Stimulated activated CD8-positive, alpha-beta memory T cell treated with anti-CD3 and anti-CD28 coated beads, Interleukin-2, amount 100 ng/mL, for 1 hour (primary cell): ENCODE measurements at regions not wholly inside any gene's neighbourhood (a gene's known extent, or its start where the extent isn't known, plus 50 kb on each side); places are given as distances from the start of the nearest gene placed in this dataset.
"Not testable (repeated sequence)": the region's sequence is repeated elsewhere in the genome, so short reads cannot be mapped to it uniquely, and the experiment has no call there.

Experiments
- DNase-seq, 2 donors: peaks; one replicate each; pipeline ENCODE4 v3.0.0-alpha.2; 2020; ENCODE audit warnings: low read depth in 2 of 2

- no peak for DNase-seq
Observed at GRCh38 chr9:78963911-78964310, 607.9 kb upstream of the TLE4 start.

DNA sequence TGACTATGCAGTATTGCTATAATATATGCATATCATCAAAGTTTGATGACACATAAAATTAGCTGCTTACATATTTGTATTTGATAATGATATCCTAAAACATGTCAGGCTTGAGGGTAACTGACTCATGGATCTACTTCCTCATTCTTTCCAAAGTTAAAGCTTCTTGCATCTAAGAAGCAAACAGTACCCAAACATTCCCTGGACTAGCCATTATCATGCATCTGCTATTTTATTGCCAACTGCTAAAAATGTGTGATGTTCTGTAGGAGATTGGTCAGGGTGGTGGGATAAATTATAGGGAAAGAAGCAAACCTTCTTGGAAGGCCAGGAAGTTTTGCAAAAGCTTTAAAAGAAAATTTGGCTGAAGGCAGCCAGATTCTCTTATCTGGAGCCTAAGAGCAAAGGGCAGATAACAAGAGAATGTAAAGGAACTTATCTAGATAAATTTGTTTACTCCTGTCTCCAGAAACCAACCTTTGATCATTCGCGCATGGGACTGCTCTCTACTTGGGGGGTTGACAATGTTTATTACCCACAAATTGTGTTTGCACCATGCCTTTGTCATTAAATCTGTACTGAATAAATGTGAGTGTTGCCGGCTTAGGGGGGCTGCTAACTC lies 604.1 kb upstream of the TLE4 start:
- no peak for DNase-seq

- no peak for DNase-seq
Observed at GRCh38 chr9:78970375-78970774, 601.4 kb upstream of the TLE4 start.

- DNase-seq = no peak
Observed at GRCh38 chr9:78971540-78971939, 600.2 kb upstream of the TLE4 start.

- no peak for DNase-seq
Observed at GRCh38 chr9:78972303-78972999, 599.3 kb upstream of the TLE4 start.

GRCh38 chr9:78973907-78974306 lies 597.9 kb upstream of the TLE4 start:
- DNase-seq = no peak

GRCh38 chr9:78982849-78983248 lies 588.9 kb upstream of the TLE4 start:
- DNase-seq = no peak

DNA sequence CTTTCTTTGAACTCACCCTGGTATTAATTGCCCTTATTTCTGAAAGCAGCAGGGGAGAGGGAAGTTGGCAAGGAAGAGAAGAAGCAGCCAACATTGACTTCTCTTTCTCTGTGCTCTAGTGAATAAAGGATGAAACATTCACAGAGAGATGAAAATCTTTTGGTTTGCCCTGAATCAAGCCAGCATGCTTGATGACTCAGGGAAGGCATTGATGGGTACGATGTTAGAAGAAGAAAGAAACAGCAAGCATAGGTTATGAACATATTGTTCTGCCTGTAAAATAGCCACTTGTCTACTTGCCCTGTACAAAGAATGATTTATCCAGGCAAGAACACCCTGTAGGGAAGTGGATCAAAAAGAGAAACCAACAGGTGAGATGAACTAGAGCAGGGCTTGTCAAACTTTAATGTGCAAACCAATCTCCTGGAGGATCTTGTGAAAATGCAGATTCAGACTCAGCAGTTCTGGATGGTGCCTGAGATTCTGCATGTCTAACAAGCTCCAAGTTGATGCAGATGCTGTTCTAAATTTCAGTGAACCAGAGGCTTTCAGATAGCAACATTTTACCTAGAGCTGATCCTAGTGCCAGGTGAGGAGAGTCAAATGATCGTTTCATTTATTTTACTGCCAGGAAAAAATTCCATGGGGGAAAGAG lies 586.6 kb upstream of the TLE4 start:
- no peak for DNase-seq

DNA sequence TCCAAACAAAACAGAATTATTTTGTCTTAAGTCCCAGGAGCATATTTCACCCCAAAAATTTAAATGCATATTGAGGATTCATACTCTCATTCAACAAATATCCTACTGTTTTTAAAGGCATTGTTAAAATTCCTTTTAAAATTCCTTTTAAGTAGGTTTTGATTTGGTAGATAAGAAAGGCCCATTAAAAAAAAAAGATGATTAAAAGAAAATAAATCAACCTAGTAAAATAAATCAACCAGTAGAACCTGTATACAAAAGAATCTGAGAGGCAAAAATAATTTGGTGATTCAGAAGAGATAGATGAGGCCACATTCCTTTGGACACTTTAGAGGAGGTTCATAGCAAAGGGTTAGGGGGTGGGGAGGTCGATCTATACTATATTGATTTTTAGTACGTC lies 585.3 kb upstream of the TLE4 start:
- DNase-seq = no peak

DNA sequence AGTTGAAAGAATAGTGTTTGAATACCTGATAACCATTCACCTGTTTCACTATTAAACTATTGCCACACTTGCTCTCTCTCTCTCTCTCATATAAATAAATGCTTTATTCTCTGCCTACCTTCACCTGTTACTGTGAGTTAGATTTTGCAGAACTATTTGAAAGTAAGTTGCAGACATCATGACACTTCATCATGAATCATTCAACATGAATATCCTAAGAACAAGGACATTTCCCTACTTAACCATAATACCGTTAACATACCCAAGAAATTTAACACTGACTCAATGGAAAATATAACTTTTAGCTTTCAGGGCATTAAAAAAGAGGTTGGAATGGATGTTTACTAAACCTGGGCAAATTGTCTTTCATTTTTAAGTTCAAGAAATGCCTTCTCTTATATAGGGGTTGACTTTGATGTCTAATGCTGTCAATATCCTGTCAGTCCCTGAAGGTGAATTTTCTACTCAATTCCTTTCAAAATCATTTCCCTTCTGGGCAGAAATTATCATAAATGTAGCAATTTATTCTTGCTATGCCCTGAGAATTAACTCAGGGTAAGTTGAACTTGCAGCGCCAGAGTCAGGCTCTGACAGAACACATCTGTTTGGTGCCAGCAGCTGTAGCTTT lies 582.6 kb upstream of the TLE4 start:
- DNase-seq = no peak

GRCh38 chr9:78994471-78994870 lies 577.3 kb upstream of the TLE4 start:
- no peak for DNase-seq

DNA sequence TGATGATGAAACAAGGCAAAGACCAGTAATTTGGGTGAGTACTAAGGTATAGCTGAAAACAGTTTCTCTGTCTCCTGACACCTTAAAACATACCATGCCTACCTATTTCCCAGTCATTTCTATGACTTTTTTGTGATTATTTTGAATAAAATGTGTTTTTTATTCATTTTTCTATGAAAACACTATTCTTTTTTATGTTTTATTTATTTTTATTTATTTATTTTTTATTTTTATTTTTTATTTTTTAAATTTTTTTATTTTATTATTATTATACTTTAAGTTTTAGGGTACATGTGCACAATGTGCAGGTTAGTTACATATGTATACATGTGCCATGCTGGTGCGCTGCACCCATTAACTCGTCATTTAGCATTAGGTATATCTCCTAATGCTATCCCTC lies 576.8 kb upstream of the TLE4 start:
- not testable (repeated sequence) for DNase-seq

GRCh38 chr9:78997296-78997695 lies 574.5 kb upstream of the TLE4 start:
- no peak for DNase-seq

DNA sequence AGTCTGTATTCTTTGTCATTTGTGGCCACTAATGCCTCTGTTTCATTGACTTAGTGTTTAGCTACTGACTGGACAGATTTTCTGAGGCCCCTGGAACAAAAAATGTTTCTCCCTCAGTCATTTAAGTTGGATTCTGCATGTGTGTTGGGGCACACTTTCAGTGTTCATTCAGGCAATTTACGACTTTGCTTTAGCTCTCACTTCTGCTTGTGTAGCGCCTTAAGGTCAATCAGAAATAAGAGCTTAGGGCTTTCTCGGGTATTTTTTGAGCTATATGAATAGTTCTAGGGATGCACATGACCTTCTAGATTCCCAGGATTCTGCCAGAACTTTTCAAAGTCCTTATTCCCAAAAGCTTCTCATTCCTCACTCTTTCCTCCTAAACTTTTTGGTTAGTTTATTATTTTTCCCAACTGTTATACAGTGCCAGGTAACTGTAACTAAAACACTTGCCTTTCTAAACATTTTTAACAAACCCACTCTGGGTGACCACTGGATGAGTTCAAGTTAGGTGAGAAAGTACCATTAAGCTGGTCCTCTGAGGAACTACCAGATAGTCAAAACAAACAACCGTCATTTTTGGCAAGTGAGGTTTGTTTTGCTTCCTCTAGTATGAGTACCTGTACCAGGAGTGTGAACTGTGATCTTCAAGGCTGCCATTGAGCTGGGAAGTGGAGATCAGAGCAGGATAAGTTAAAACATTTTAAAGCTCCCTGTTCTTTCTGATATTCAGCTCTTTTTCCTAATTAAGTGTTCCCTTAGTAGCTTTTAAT lies 571.3 kb upstream of the TLE4 start:
- no peak for DNase-seq

- DNase-seq = no peak
Observed at GRCh38 chr9:79001012-79001411, 570.8 kb upstream of the TLE4 start.

GRCh38 chr9:79003514-79003913 lies 568.3 kb upstream of the TLE4 start:
- no peak for DNase-seq

GRCh38 chr9:79004032-79004431 lies 567.7 kb upstream of the TLE4 start:
- no peak for DNase-seq

DNA sequence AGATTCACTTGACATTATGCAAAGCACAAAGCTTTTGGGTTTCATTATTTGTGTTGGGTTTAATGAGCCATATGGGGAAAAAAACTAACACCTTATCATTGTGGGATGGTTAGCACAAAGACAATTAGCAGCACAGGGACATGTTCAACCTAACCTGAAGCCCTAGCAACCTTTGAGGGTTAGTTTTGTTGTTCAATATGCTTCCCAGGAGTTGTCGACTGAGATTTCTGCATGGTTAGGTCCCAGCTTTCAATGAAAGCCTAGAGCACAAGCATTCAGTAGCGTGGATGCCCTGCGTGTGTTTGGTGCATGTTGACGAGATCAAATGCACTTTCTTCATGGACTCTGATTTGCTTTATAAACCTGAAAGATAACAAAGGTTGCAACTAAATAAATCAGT lies 565.2 kb upstream of the TLE4 start:
- no peak for DNase-seq

GRCh38 chr9:79007701-79008483 lies 563.9 kb upstream of the TLE4 start:
- no peak for DNase-seq

DNA sequence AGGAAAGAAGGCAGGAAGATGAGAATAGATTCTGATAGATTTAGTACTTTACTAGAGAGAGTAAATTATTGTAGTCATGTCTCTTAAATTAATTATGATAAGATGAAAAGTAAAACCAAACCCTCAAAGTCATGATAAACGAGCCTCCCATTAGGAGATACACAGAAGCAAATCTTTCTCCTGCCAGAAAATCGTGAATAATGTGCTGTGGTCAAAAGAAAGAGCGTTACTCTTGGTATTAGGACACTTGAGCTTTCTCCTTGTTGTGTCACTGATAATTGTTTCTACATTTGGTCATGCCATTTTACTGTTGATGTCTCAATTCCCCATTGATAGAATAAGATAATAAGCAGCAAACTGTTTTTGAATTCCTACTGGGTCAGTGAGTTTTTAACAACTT lies 562.8 kb upstream of the TLE4 start:
- DNase-seq = no peak

- DNase-seq = no peak
Observed at GRCh38 chr9:79011461-79011860, 560.3 kb upstream of the TLE4 start.
